HG03439 (cell line): ENCODE measurements at regions not wholly inside any gene's neighbourhood (a gene's known extent, or its start where the extent isn't known, plus 50 kb on each side); places are given as distances from the start of the nearest gene placed in this dataset.

Source experiments
- ATAC-seq: cut with Tn5 transposase; IDR thresholded peaks from one replicate; pipeline ENCODE4 v1.9.1; 2021; ENCODE audit warnings: mild to moderate bottlenecking, moderate library complexity; ENCODE audit not compliant: unreplicated experiment

GRCh38 chr4:83866834-83867621 lies 331.1 kb downstream of the GPAT3 start:
- no peak for ATAC-seq

GRCh38 chr4:83865417-83866150 lies 329.7 kb downstream of the GPAT3 start:
- no peak for ATAC-seq

GRCh38 chr4:83864097-83864817 lies 328.3 kb downstream of the GPAT3 start:
- ATAC-seq, result no peak

GRCh38 chr4:83862471-83862870 lies 326.6 kb downstream of the GPAT3 start:
- no peak for ATAC-seq

GRCh38 chr4:83860200-83860599 lies 324.3 kb downstream of the GPAT3 start:
- no peak for ATAC-seq

GRCh38 chr4:83858131-83858530 lies 322.2 kb downstream of the GPAT3 start:
- no peak for ATAC-seq

- ATAC-seq, result no peak
These were observed 319.1 kb downstream of the GPAT3 start for GRCh38 chr4:83855044-83855443.

- no peak for ATAC-seq
These were observed 316.2 kb downstream of the GPAT3 start for GRCh38 chr4:83852085-83852451.

- ATAC-seq, result no peak
These were observed 315.6 kb downstream of the GPAT3 start for GRCh38 chr4:83851261-83852084.

- ATAC-seq, result no peak
These were observed 314.5 kb downstream of the GPAT3 start for GRCh38 chr4:83850435-83850834.

GRCh38 chr4:83846193-83846830 lies 310.4 kb downstream of the GPAT3 start:
- ATAC-seq, result no peak

GRCh38 chr4:83839615-83840014 lies 303.7 kb downstream of the GPAT3 start:
- no peak for ATAC-seq

- no peak for ATAC-seq
These were observed 301.9 kb downstream of the GPAT3 start for GRCh38 chr4:83837614-83838308.

GRCh38 chr4:83833920-83834319 lies 298.0 kb downstream of the GPAT3 start:
- ATAC-seq, result no peak

- no peak for ATAC-seq
These were observed 296.4 kb downstream of the GPAT3 start for GRCh38 chr4:83832110-83832825.

GRCh38 chr4:83831588-83831987 lies 295.7 kb downstream of the GPAT3 start:
- no peak for ATAC-seq

- no peak for ATAC-seq
These were observed 294.4 kb downstream of the GPAT3 start for GRCh38 chr4:83830138-83830888.

- no peak for ATAC-seq
These were observed 292.7 kb downstream of the GPAT3 start for GRCh38 chr4:83828601-83829000.
